ENCODE measurements at regions not wholly inside any gene's neighbourhood (a gene's known extent, or its start where the extent isn't known, plus 50 kb on each side); places are given as distances from the start of the nearest gene placed in this dataset.

DNA sequence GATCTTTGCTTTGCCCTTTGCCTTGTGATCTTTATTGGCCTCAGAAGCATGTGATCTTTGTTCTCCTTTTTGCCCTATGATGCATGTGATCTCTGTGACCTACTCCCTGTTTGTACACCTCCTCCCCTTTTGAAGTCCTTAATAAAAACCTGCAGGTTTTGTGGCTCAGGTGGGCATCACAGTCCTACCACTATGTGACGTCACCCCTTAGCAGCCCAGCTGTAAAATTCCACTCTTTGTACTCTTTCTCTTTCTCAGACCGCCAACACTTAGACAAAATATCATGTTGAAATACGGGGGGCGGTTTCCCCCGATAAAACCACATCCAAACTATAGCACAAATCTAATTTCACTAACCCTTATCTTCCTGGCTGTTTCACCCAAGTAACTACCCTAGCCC is 76.7 kb upstream of the RAPGEF4 start:
- no TSS peak for BruUV-seq (replicated peaks)
- Histone ChIP-seq H3K36me3 (ENCODE audit: control insufficient read depth, insufficient read depth, low read length) (no peaks in the 10 kb centered on the region), H3K9ac (ENCODE audit: insufficient read depth in 1 of 2, low read depth in 2 of 2, low read length in 2 of 2) (no peak overlapping the region), H3K27me3 (ENCODE audit: control insufficient read depth in 2 of 2, insufficient read depth in 2 of 2, low read length in 2 of 2) (no peaks in the 10 kb centered on the region; a peak in 1 of 5 replicates), H3K9me3 (replicated peaks; ENCODE audit: control insufficient read depth, insufficient read depth, low read depth, low read length) (no peaks in the 10 kb centered on the region), H4K20me1 (replicated peaks; ENCODE audit: control insufficient read depth, insufficient read depth, low read length) (no peaks in the 10 kb centered on the region), H3K4me2 (ENCODE audit: insufficient read depth, low read length) (no peak overlapping the region), H3K27ac (ENCODE audit: extremely low read depth, low read depth, low read length) (no peak overlapping the region), H3K79me2 (ENCODE audit: control insufficient read depth, insufficient read depth, low read length) (no peaks in the 10 kb centered on the region), H2AFZ (ENCODE audit: low read depth, low read length) (no peak overlapping the region), H3K4me1 (replicated peaks in 1 of 2; ENCODE audit: control insufficient read depth in 2 of 2, insufficient read depth in 2 of 2, low read length in 2 of 2) (no peaks in the 10 kb centered on the region), H3K4me3 (no peak overlapping the region), H3K9me1 (ENCODE audit: control insufficient read depth, insufficient read depth, low read length) (no peaks in the 10 kb centered on the region)
- intact Hi-C loops (cut with micrococcal nuclease), result no loop called here
- FAIRE-seq (no peak), ATAC-seq (no peak), DNase-seq (ENCODE audit: extremely low read depth in 1 of 4, low spot score in 3 of 4) (no peak)
- CTCF ChIA-PET (ENCODE audit: low intra/inter-chr PET ratio), result no interaction called here
- TF ChIP-seq, protein P1, sequence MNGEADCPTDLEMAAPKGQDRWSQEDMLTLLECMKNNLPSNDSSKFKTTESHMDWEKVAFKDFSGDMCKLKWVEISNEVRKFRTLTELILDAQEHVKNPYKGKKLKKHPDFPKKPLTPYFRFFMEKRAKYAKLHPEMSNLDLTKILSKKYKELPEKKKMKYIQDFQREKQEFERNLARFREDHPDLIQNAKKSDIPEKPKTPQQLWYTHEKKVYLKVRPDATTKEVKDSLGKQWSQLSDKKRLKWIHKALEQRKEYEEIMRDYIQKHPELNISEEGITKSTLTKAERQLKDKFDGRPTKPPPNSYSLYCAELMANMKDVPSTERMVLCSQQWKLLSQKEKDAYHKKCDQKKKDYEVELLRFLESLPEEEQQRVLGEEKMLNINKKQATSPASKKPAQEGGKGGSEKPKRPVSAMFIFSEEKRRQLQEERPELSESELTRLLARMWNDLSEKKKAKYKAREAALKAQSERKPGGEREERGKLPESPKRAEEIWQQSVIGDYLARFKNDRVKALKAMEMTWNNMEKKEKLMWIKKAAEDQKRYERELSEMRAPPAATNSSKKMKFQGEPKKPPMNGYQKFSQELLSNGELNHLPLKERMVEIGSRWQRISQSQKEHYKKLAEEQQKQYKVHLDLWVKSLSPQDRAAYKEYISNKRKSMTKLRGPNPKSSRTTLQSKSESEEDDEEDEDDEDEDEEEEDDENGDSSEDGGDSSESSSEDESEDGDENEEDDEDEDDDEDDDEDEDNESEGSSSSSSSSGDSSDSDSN (IDR thresholded peaks at IDR 0.05; ENCODE audit: borderline replicate concordance in 1 of 2, low read depth in 2 of 2, low read length in 2 of 2), result no peak
- TF ChIP-seq ATF1 (CRISPR knock-in tag; IDR thresholded peaks at IDR 0.05) (no peak), ATF1 (tag; IDR thresholded peaks at IDR 0.05) (0 out of 2 replicates have a peak, but pooled peaks have one; percentile 13)
- POLR2A ChIA-PET, result no interaction called here
- in situ Hi-C loops (cut with MboI), result no loop called here
- WGBS (ENCODE audit: insufficient coverage, low coverage, missing lambda C conversion rate), result 3% methylated on average over 5 of the region's 5 CpGs

DNA sequence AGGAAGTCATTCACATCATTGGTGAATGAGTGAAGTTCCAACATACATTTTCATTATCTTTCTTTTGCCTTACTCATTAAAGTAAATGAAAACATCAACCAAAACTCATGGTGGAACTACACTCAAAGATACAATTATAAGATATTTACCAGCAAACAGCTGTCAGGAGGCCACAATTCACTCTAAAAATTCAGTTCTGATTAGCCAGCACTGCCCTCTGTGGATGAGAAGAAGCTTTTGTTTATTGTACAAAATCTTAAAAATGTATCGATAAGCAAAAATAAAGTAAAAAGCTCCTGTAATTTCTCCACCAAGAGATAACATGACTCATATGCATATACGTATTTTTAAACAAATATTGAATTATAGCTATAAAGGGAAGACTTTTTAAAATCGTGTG is 73.5 kb upstream of the RAPGEF4 start:
- H3K4me2 ChIP-seq (ENCODE audit: insufficient read depth, low read length), result no peak overlapping the region
- no peaks in the 10 kb centered on the region for H3K4me1 ChIP-seq (replicated peaks in 1 of 2; ENCODE audit: control insufficient read depth in 2 of 2, insufficient read depth in 2 of 2, low read length in 2 of 2)
- in situ Hi-C loops (cut with MboI) (no loop called here), intact Hi-C loops (cut with micrococcal nuclease) (no loop called here)
- no peaks in the 10 kb centered on the region for H3K9me3 ChIP-seq (replicated peaks; ENCODE audit: control insufficient read depth, insufficient read depth, low read depth, low read length)
- no TSS peak for BruUV-seq (replicated peaks)
- H4K20me1 ChIP-seq (replicated peaks; ENCODE audit: control insufficient read depth, insufficient read depth, low read length), result no peaks in the 10 kb centered on the region
- no peak overlapping the region for H3K4me3 ChIP-seq
- H3K79me2 ChIP-seq (ENCODE audit: control insufficient read depth, insufficient read depth, low read length), result no peaks in the 10 kb centered on the region
- H3K27ac ChIP-seq (ENCODE audit: extremely low read depth, low read depth, low read length), result no peak overlapping the region
- POLR2A ChIA-PET, result interaction anchor here (0.7 kb wide), 1 partner anchor 355 kb away, joined by 3 read pairs; no protein-coding TSS in a partner anchor
- no peak overlapping the region for H3K9ac ChIP-seq (ENCODE audit: insufficient read depth in 1 of 2, low read depth in 2 of 2, low read length in 2 of 2)
- no peak for ATAC-seq
- FAIRE-seq, result no peak
- 0% methylated on average over 3 of the region's 3 CpGs for WGBS (ENCODE audit: insufficient coverage, low coverage, missing lambda C conversion rate)
- H2AFZ ChIP-seq (ENCODE audit: low read depth, low read length), result no peak overlapping the region
- no peak for DNase-seq (ENCODE audit: extremely low read depth in 1 of 4, low spot score in 3 of 4)
- TF ChIP-seq MCM7 (IDR thresholded peaks at IDR 0.05), result no peak
- TF ChIP-seq SMAD4 (CRISPR knock-in tag; conservative IDR thresholded peaks at IDR 0.05), result no peak
- no peak for TF ChIP-seq ETS1 (conservative IDR thresholded peaks at IDR 0.05; ENCODE audit: control insufficient read depth, low read depth, low read length)
- no peak for TF ChIP-seq DPF2 (IDR thresholded peaks at IDR 0.05)
- TF ChIP-seq SNRNP70 (optimal IDR thresholded peaks at IDR 0.05; ENCODE audit: low read depth, low read length), result no peak
- no peak for TF ChIP-seq SNAPC5 (CRISPR knock-in tag; IDR thresholded peaks at IDR 0.05)
- no peak for TF ChIP-seq ZFPM2 (CRISPR knock-in tag; IDR thresholded peaks at IDR 0.05)
- TF ChIP-seq NFIX (CRISPR knock-in tag; IDR thresholded peaks at IDR 0.05; ENCODE audit: low read depth), result no peak
- no peak for TF ChIP-seq ZNF785 (CRISPR knock-in tag; IDR thresholded peaks at IDR 0.05)
- TF ChIP-seq TEAD1 (CRISPR knock-in tag; IDR thresholded peaks at IDR 0.05), result no peak
- H3K27me3 ChIP-seq (ENCODE audit: control insufficient read depth in 2 of 2, insufficient read depth in 2 of 2, low read length in 2 of 2), result no peaks in the 10 kb centered on the region
- no peaks in the 10 kb centered on the region for H3K9me1 ChIP-seq (ENCODE audit: control insufficient read depth, insufficient read depth, low read length)
- H3K36me3 ChIP-seq (ENCODE audit: control insufficient read depth, insufficient read depth, low read length), result no peaks in the 10 kb centered on the region
- CTCF ChIA-PET (ENCODE audit: low intra/inter-chr PET ratio), result no interaction called here
